ENCODE measurements at regions not wholly inside any gene's neighbourhood (a gene's known extent, or its start where the extent isn't known, plus 50 kb on each side); places are given as distances from the start of the nearest gene placed in this dataset.
A peak's percentile ranks its signal among the peaks of the same experiment; 100 is the strongest.

GRCh38 chr9:89553451-89554010 is 51.3 kb upstream of the GADD45G start (continued):
- no peak for TF ChIP-seq EZH2 (IDR thresholded peaks at IDR 0.05; ENCODE audit: low read depth, unreplicated experiment)
- no peak for TF ChIP-seq ZNF331 (CRISPR knock-in tag; IDR thresholded peaks at IDR 0.05; ENCODE audit: low read depth)
- no peak for TF ChIP-seq ETS1 (IDR thresholded peaks at IDR 0.05)
- TF ChIP-seq CREB1 (CRISPR knock-in tag; IDR thresholded peaks at IDR 0.05; ENCODE audit: low read depth) = no peak
- no peak for TF ChIP-seq POLR2AphosphoS5 (IDR thresholded peaks at IDR 0.05; ENCODE audit: low read depth)
- no peak for TF ChIP-seq REST (IDR thresholded peaks at IDR 0.05; ENCODE audit: unreplicated experiment)
- no peak for TF ChIP-seq JUNB (IDR thresholded peaks at IDR 0.05; ENCODE audit: unreplicated experiment)
- no peak for TF ChIP-seq EZH2phosphoT487 (IDR thresholded peaks at IDR 0.05; ENCODE audit: unreplicated experiment)
- no peak for TF ChIP-seq STAT1 (IDR thresholded peaks at IDR 0.05; ENCODE audit: unreplicated experiment)
- TF ChIP-seq CTCF (conservative IDR thresholded peaks at IDR 0.05; ENCODE audit: low read depth in 2 of 2) = no peak

- H4K20me1 ChIP-seq (replicated peaks; ENCODE audit: insufficient read depth) = no peaks in the 10 kb centered on the region
- 0 out of 2 replicates have a peak, but pooled peaks cover 3% of the 10 kb centered on the region for H3K9me2 ChIP-seq (ENCODE audit: insufficient read depth)
- Mint-ChIP-seq H3K4me1 (peaks cover 23% of the 10 kb centered on the region), H3K9me3 (peaks cover 12% of the 10 kb centered on the region), H3K4me3 (no peak overlapping the region), H3K27ac (no peak overlapping the region), H3K36me3 (ENCODE audit: low read depth) (peaks cover 9% of the 10 kb centered on the region), H3K27me3 (ENCODE audit: insufficient read depth, low read depth, poor library complexity) (peaks cover 20% of the 10 kb centered on the region)
- ATAC-seq (peak; percentile 60), DNase-seq (ENCODE audit: low spot score) (peak; percentile 51)
- no peaks in the 10 kb centered on the region for H3F3A ChIP-seq (replicated peaks; ENCODE audit: low read depth)
- H3K27ac ChIP-seq (ENCODE audit: low read depth) = no peak overlapping the region
- no peaks in the 10 kb centered on the region for H3K36me3 ChIP-seq (ENCODE audit: insufficient read depth)
- no peaks in the 10 kb centered on the region for H3K27me3 ChIP-seq (ENCODE audit: insufficient read depth)
- no peak overlapping the region for H2AFZ ChIP-seq
- peaks cover 3% of the 10 kb centered on the region; the same call in 1 of the 2 replicates for H3K4me1 ChIP-seq (ENCODE audit: insufficient read depth)
- H3K79me2 ChIP-seq (replicated peaks; ENCODE audit: insufficient read depth) = no peaks in the 10 kb centered on the region
- H3K4me3 ChIP-seq = no peak overlapping the region
- H3K4me2 ChIP-seq = no peak overlapping the region
- TF ChIP-seq ETS1 (IDR thresholded peaks at IDR 0.05) (no peak), REST (IDR thresholded peaks at IDR 0.05; ENCODE audit: unreplicated experiment) (no peak), STAT1 (IDR thresholded peaks at IDR 0.05; ENCODE audit: unreplicated experiment) (no peak), CREB1 (CRISPR knock-in tag; IDR thresholded peaks at IDR 0.05; ENCODE audit: low read depth) (no peak), NANOG (IDR thresholded peaks at IDR 0.05; ENCODE audit: borderline replicate concordance) (no peak)
Measured at GRCh38 chr9:89550346-89550927, 52.5 kb upstream of the SEMA4D start.
